ENCODE measurements at regions not wholly inside any gene's neighbourhood (a gene's known extent, or its start where the extent isn't known, plus 50 kb on each side); places are given as distances from the start of the nearest gene placed in this dataset.

DNA sequence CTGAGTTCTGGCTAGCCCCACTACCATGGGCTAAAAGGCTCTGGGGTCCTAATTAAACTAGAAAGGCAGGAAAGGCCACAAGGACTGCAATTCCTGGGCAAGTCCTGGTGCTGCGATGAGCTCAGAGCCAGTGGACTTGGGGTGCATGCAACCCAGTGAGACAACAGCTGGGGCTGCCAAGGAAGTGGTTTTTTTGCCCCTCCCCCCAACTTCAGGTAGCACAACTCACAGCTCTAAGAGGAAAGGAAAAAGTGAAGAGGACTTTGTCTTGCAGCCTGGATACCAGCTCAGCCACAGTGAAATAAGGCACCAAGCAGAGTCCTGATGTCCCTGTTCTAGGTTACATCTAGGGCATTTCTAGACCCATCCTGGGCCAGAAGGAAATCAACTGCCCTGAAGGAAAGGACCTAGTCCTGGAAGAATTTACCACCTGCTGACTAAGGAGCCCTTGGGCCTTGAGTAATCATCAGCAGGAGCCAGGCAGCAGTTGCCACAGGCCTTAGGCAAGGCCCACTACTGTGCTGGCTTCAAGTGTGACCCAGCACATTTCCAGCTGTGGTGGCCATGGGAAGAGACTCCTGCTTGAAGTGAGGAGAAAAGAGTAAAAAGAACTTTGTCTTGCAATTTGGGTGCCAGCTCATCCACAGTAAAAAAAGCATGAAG, 358.4 kb downstream of the BTBD3 start:
- TF ChIP-seq POLR2AphosphoS5 (IDR thresholded peaks at IDR 0.05) (no peak), POLR2A (IDR thresholded peaks at IDR 0.05) (no peak)
- TF ChIP-seq, protein P1, sequence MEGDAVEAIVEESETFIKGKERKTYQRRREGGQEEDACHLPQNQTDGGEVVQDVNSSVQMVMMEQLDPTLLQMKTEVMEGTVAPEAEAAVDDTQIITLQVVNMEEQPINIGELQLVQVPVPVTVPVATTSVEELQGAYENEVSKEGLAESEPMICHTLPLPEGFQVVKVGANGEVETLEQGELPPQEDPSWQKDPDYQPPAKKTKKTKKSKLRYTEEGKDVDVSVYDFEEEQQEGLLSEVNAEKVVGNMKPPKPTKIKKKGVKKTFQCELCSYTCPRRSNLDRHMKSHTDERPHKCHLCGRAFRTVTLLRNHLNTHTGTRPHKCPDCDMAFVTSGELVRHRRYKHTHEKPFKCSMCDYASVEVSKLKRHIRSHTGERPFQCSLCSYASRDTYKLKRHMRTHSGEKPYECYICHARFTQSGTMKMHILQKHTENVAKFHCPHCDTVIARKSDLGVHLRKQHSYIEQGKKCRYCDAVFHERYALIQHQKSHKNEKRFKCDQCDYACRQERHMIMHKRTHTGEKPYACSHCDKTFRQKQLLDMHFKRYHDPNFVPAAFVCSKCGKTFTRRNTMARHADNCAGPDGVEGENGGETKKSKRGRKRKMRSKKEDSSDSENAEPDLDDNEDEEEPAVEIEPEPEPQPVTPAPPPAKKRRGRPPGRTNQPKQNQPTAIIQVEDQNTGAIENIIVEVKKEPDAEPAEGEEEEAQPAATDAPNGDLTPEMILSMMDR (IDR thresholded peaks at IDR 0.05 in 8 of 11, conservative IDR thresholded peaks at IDR 0.05 in 3 of 11), result no peak
